Activated T-cell treated with anti-CD3 and anti-CD28 coated beads, Interleukin-2, amount 50 U/mL, for 48 hours (primary cell): ENCODE measurements at regions not wholly inside any gene's neighbourhood (a gene's known extent, or its start where the extent isn't known, plus 50 kb on each side); places are given as distances from the start of the nearest gene placed in this dataset.
"Not testable (repeated sequence)": the region's sequence is repeated elsewhere in the genome, so short reads cannot be mapped to it uniquely, and the experiment has no call there.

Experiments used
- DNase-seq, 2 experiments: peaks; one replicate each; pipeline ENCODE4 v3.0.0-alpha.2; 2020

GRCh38 chr3:94349310-94349878 is 286.5 kb downstream of the NSUN3 start:
- DNase-seq, result no peak

- no peak for DNase-seq
These were observed 293.7 kb downstream of the NSUN3 start for GRCh38 chr3:94356581-94356980.

DNA sequence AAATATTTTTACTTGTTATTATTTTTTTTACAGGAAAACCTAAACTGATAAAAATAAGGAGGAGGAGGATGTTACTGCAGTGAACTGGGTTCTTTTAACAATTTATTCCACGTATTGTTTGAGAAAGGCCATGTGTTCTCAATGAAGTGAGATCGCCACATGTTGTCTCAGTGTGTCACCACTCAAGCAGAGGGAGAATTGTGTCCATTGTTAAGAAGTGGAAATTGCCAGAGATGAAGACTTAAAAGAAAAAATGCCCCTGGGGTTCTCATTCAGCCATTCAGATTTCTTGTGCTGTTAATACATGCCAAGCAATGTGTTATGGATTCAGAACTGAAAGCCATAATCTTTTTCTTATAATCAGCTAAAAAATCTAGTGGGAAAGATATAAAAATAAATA is 297.1 kb downstream of the NSUN3 start:
- DNase-seq, result no peak

DNA sequence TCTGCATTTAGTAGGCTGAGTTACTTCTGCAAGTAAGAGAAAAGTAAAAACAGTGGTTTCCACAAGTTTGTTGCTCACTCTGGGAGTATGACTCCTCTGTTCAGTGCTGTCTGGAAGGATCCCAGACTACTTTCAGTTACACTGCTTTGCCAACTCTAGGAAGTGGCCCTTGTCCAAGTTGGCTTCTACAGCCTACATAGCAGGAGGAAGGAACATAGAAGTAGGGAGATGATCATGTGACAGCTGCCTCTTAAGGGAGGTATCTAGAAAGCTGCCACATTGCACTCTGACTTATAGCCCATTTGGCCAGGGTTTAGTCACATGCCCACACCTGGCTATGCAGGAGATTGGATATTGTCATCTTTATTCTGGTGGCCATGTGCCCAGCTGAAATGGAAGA is 298.1 kb downstream of the NSUN3 start:
- DNase-seq, result no peak

DNA sequence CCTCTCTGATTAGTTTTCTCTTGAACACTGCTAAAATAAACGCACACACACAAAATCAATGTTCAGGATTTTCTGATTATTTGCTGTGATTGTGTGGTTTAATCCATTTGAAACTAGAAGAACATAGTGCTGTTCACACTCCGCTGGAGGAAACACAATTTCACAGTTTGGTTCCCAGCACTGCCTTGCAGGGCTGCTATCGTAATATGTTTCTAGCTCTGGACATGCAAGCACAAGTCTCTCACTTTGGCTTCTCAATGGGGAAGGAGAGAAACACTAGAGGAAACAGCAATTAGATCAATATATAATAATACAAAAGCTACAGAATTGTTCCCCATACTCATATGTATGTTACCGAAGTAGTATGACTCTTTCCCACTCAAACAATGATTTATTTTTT is 299.5 kb downstream of the NSUN3 start:
- DNase-seq, result no peak

- DNase-seq, result no peak
These were observed 302.1 kb downstream of the NSUN3 start for GRCh38 chr3:94365006-94365405.

- no peak for DNase-seq
These were observed 309.2 kb downstream of the NSUN3 start for GRCh38 chr3:94372026-94372425.

DNA sequence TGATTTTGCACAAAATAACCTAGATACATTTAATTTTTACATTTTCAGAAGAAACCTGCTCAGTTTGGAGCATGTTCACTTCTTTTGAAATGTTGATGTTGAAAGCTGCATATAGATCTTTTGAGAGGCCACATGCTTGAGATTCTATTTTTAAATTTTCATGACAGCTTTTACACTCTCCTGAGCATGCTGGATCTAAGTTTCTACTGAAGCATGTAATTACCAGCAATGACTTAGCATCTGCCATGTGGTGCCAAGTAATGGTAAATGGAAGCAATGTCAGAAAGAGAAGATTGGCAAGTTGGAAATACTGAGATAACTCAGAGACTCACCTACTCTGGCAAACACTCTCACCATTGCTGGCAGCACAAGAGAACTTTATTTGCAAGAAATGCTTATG is 310.6 kb downstream of the NSUN3 start:
- DNase-seq, result no peak

DNA sequence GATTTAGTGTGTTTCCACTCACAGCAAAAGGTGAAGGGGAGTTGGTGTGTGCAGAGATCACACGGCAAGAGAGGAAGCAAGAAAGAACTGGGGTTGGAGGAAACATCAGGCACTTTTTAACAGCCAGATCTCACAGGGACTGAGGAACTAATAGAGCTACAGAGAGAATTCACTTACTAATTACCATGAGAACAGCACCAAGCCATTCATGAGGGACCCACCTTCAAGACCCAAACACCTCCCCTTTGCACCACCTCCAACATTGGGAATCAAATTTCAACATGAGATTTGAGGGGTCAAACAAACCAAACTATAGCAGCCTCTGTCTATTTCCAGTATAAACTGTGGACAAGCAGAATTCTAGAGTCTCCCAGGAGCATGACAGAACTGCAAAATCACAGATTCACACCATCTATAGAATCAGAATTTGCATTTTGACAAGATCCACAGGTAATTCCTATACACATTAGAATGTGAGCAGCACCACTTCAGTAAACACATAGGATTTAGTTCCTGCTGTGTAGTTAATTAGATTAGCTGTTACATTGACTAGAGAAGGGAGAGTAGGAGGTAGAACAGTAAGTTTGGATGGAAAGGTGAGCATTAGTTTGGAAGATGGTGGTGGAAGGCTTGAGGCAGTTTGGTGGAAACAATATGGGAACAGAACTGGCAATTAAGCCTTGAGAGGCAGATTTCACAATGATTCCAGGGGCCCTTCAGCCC is 311.7 kb downstream of the NSUN3 start:
- DNase-seq, result no peak

DNA sequence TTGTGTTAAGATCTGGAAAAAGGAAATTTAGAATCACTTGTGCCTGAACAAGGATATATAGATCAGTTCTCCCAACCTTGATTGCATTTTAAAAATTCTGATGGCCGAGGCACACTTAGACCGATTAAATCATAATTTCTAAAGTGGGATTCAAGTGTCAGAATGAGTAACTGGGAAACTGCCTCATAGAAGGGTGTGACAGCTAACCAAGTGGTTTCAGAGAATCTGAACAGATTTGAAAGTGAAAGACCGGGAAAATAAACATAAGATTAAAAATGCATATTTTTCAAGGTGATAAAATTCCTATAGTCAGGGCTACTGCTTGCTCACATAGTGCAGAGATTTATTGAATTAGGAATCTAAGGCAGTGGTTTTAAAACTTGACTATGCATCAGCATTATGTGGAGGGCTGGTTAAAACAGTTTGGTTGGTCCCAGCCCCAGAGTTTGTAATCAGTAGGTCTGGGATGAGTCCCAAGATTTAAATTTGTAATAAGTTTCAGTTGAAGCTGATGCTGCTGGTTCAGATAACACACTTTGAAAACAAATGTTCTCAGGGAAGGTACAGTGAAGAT is 314.3 kb downstream of the NSUN3 start:
- not testable (repeated sequence) for DNase-seq

GRCh38 chr3:94377863-94378262 is 315.0 kb downstream of the NSUN3 start:
- not testable (repeated sequence) for DNase-seq

DNA sequence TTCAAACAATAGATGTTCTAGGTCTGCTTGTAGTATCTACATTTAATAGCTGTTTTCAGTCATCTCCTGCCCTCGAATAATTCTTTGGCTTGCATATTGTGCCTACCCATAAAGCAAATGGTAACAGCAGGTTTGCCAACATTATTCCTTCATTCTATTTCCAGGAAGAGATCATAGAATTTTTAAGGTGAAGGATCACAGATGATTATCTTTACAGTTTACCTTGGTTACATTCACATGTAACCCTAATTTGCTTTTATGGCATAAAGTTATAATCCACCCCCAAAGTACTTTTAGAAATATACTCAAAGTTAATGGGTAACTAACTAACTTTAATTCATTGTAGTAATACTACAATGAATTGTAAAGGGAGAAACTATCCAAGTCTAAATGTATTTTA is 315.5 kb downstream of the NSUN3 start:
- DNase-seq, result no peak

- DNase-seq, result no peak
These were observed 316.4 kb downstream of the NSUN3 start for GRCh38 chr3:94379264-94379663.

DNA sequence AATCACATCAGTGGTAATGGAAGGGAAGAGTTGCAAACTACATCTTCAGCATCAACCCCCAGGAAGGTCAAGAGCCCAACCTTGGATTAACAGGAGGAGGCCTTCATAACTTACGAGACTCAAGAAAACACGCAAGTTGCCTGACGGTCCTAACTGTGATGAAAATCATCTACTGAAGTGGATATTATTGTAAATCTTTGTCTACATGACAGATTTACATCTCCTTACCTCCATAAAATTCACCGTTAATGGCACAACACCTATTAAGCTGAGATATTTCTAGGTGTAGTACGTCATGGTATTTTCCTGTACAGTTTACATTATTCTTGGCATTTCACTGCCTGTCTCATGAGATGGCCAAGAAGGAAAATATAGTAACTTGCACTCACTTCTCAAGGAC is 332.0 kb downstream of the NSUN3 start:
- DNase-seq, result no peak

DNA sequence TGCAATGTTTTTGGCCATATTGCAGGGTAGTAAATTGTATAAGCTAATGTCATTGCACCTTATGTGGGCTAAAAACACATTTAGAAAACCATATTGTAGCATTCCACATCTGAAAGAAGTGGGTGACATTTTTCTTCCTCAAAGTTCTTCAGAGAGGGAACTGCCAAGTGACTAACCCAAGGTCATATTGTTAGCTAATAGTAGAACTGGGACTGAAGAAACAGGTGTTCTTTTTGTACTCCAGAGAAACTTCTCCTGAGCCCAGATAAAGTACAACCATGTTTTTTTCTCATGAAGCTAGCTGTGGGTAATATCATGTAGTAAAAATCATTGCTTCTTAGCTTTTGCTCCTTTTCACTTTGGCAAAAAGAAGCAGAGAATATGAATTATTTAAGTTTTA is 333.0 kb downstream of the NSUN3 start:
- DNase-seq, result no peak

GRCh38 chr3:94398036-94398435 is 335.2 kb downstream of the NSUN3 start:
- DNase-seq, result no peak

- no peak for DNase-seq
These were observed 338.6 kb downstream of the NSUN3 start for GRCh38 chr3:94401466-94401865.

DNA sequence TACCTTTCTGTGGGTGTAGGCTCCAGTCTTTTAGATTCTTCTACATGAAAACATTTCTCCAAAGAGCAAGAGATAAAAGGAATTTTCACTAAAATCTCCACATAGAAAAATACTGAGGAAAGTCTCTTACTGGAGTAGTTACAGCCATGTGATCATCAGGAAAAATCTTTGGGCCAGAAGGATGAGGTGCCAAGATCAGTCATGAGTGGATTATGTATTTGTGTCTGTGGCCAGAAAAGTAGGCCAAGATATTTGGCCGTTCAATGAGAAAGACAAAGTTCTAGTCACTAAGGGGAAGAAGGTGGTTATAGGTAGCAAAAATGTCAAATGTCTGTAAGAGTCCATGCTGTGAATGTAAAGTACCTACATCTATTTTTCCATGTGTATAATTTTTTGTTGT is 339.3 kb downstream of the NSUN3 start:
- no peak for DNase-seq

DNA sequence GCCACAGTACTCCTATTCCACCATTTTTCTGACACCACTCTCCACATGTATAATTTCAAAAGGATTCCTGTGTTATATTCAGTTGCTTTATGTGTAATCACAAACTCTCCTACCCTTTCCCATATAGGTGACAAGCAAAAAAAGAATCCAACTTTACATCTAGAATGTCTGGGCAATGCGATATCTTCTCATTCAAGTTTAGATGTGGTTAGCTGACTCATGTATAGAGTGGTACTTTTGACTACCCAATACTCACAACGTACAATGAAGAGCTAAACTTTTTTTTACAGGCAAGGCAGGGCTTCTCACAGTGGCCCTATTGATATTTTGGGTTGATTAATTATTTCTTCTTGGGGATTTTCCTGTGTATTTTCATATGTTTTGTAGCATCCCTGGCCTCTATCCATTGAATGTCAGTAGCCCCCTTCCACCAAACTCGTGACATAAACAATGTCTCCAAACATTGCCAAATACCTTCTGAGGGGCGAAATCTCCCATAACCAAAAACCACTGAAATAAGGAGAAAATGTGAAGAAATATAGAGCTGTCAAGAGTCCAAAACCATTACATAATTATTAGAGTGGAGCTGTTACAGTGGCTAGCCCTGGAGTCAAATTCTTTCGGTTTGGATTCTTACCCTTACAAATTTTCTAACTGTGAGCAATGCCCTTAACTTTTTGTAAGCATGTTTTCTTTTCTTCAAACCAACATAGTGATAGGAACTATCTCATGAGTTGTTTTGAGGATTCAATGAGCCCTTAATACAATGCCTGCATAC is 342.6 kb downstream of the NSUN3 start:
- no peak for DNase-seq

GRCh38 chr3:94406595-94406994 is 343.7 kb downstream of the NSUN3 start:
- no peak for DNase-seq

- DNase-seq, result not testable (repeated sequence)
These were observed 350.1 kb downstream of the NSUN3 start for GRCh38 chr3:94412936-94413335.

DNA sequence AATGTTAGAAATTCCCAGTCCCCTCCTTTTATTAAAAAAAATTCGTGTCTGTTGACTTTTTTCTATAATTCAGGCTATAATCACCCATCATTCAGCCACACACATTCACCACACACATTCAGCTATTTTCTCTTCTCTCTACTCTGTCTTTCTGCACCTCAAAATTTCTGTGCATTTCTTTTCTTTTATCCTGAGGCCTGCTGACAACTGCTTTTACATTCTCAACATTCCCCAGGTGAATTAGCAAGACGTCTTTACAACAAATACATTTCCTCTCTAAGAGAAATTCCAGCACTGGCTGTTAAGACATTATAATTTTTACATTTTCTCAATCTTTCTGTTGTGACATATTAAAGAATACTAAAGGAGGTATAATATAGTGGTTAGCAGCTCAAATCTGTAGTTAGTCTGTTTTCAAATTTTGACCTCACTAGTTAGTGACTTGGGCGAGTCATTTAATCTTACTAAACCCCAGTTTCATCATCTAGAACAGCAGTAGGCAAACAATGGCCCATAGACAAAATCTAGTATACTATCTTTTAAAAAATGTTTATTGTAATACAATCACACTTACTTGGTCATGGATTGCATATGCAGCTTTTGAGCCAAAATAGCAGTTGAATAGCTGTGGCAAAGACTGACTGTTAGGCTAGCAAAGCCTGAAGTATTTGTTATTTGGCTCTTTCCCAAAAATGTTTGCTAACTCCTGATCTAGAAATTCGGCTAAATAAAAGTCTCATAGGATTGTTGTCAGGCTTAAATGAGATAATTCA is 350.7 kb downstream of the NSUN3 start:
- DNase-seq, result no peak

- no peak for DNase-seq
These were observed 351.6 kb downstream of the NSUN3 start for GRCh38 chr3:94414418-94414817.
